Mucosa of stomach (tissue), 1 donor: ENCODE measurements at regions not wholly inside any gene's neighbourhood (a gene's known extent, or its start where the extent isn't known, plus 50 kb on each side); places are given as distances from the start of the nearest gene placed in this dataset.
"Not testable (repeated sequence)": the region's sequence is repeated elsewhere in the genome, so short reads cannot be mapped to it uniquely, and the experiment has no call there.

ENCODE experiments used
- H3K27me3 ChIP-seq: one replicate; pipeline ENCODE4 v1.7.0; 2013; ENCODE audit warnings: mild to moderate bottlenecking, low read length; ENCODE audit not compliant: control insufficient read depth, insufficient read depth
- H3K36me3 ChIP-seq: one replicate; pipeline ENCODE4 v1.7.0; 2013; ENCODE audit warnings: low read length; ENCODE audit not compliant: control insufficient read depth, insufficient read depth
- H3K4me1 ChIP-seq: one replicate; pipeline ENCODE4 v1.7.0; 2013; ENCODE audit warnings: mild to moderate bottlenecking, low read length; ENCODE audit not compliant: control insufficient read depth, insufficient read depth
- H3K4me3 ChIP-seq: one replicate; pipeline ENCODE4 v1.7.0; 2013; ENCODE audit warnings: low read length
- H3K9ac ChIP-seq: one replicate; pipeline ENCODE4 v1.7.0; 2013; ENCODE audit warnings: mild to moderate bottlenecking, low read length, moderate library complexity
- H3K9me3 ChIP-seq: one replicate; pipeline ENCODE4 v1.7.0; 2013; ENCODE audit warnings: mild to moderate bottlenecking, low read length, moderate library complexity; ENCODE audit not compliant: control insufficient read depth
- donor health status: Pancreatic carcinoma.

GRCh38 chr22:49705216-49705971, 122.3 kb downstream of the BRD1 start:
- Histone ChIP-seq H3K4me3 (no peak overlapping the region), H3K27me3 (peaks cover 29% of the 10 kb centered on the region), H3K9me3 (no peaks in the 10 kb centered on the region)

GRCh38 chr22:49704345-49705215, 123.1 kb downstream of the BRD1 start:
- Histone ChIP-seq H3K4me1 (no peaks in the 10 kb centered on the region), H3K9ac (no peak overlapping the region), H3K4me3 (no peak overlapping the region), H3K9me3 (no peaks in the 10 kb centered on the region), H3K36me3 (no peaks in the 10 kb centered on the region), H3K27me3 (peaks cover 29% of the 10 kb centered on the region)

More at GRCh38 chr22:49705216-49705971, 122.3 kb downstream of the BRD1 start:
- Histone ChIP-seq H3K9ac (no peak overlapping the region), H3K36me3 (no peaks in the 10 kb centered on the region), H3K4me1 (no peaks in the 10 kb centered on the region)

GRCh38 chr22:49703990-49704344, 123.7 kb downstream of the BRD1 start:
- Histone ChIP-seq H3K9ac (no peak overlapping the region), H3K9me3 (no peaks in the 10 kb centered on the region), H3K27me3 (peaks cover 29% of the 10 kb centered on the region), H3K4me1 (no peaks in the 10 kb centered on the region), H3K36me3 (no peaks in the 10 kb centered on the region), H3K4me3 (no peak overlapping the region)

- Histone ChIP-seq H3K36me3 (no peaks in the 10 kb centered on the region), H3K9me3 (no peaks in the 10 kb centered on the region), H3K4me1 (no peaks in the 10 kb centered on the region), H3K4me3 (no peak overlapping the region), H3K27me3 (peaks cover 29% of the 10 kb centered on the region), H3K9ac (no peak overlapping the region)
Observed at GRCh38 chr22:49703505-49703904, 124.2 kb downstream of the BRD1 start.

GRCh38 chr22:49702068-49702397, 125.6 kb downstream of the BRD1 start:
- no peaks in the 10 kb centered on the region for H3K9me3 ChIP-seq
- no peak overlapping the region for H3K9ac ChIP-seq
- H3K4me3 ChIP-seq = no peak overlapping the region
- no peaks in the 10 kb centered on the region for H3K36me3 ChIP-seq
- no peaks in the 10 kb centered on the region for H3K4me1 ChIP-seq
- peaks cover 29% of the 10 kb centered on the region for H3K27me3 ChIP-seq

GRCh38 chr22:49701380-49702067, 126.1 kb downstream of the BRD1 start:
- Histone ChIP-seq H3K36me3 (no peaks in the 10 kb centered on the region), H3K9me3 (no peaks in the 10 kb centered on the region), H3K27me3 (peaks cover 29% of the 10 kb centered on the region)

GRCh38 chr22:49699928-49700498, 127.7 kb downstream of the BRD1 start:
- H3K9ac ChIP-seq = no peak overlapping the region
- H3K9me3 ChIP-seq = no peaks in the 10 kb centered on the region
- no peaks in the 10 kb centered on the region for H3K4me1 ChIP-seq
- H3K36me3 ChIP-seq = no peaks in the 10 kb centered on the region
- peaks cover 17% of the 10 kb centered on the region for H3K27me3 ChIP-seq
- no peak overlapping the region for H3K4me3 ChIP-seq

More at GRCh38 chr22:49701380-49702067, 126.1 kb downstream of the BRD1 start:
- Histone ChIP-seq H3K4me1 (no peaks in the 10 kb centered on the region), H3K4me3 (no peak overlapping the region), H3K9ac (no peak overlapping the region)

GRCh38 chr22:49699476-49699875, 128.2 kb downstream of the BRD1 start:
- H3K9me3 ChIP-seq = no peaks in the 10 kb centered on the region
- H3K36me3 ChIP-seq = no peaks in the 10 kb centered on the region
- no peaks in the 10 kb centered on the region for H3K4me1 ChIP-seq
- no peak overlapping the region for H3K9ac ChIP-seq
- no peak overlapping the region for H3K4me3 ChIP-seq
- peaks cover 11% of the 10 kb centered on the region for H3K27me3 ChIP-seq

- H3K9me3 ChIP-seq, H3K4me1 ChIP-seq, H3K9ac ChIP-seq, H3K27me3 ChIP-seq, H3K36me3 ChIP-seq, H3K4me3 ChIP-seq: not testable (repeated sequence)
Observed at GRCh38 chr22:49698616-49699015, 129.1 kb downstream of the BRD1 start.

GRCh38 chr22:49697047-49697446, 130.6 kb downstream of the BRD1 start:
- Histone ChIP-seq H3K4me1 (no peaks in the 10 kb centered on the region), H3K4me3 (no peak overlapping the region), H3K27me3 (no peaks in the 10 kb centered on the region), H3K9ac (no peak overlapping the region), H3K36me3 (no peaks in the 10 kb centered on the region), H3K9me3 (no peaks in the 10 kb centered on the region)

GRCh38 chr22:49694462-49695260, 133.0 kb downstream of the BRD1 start:
- H3K4me1 ChIP-seq = no peaks in the 10 kb centered on the region
- no peaks in the 10 kb centered on the region for H3K27me3 ChIP-seq
- no peaks in the 10 kb centered on the region for H3K36me3 ChIP-seq
- no peaks in the 10 kb centered on the region for H3K9me3 ChIP-seq
- no peak overlapping the region for H3K9ac ChIP-seq
- H3K4me3 ChIP-seq = no peak overlapping the region
